Sigmoid colon (tissue), 6 donors: ENCODE measurements at regions not wholly inside any gene's neighbourhood (a gene's known extent, or its start where the extent isn't known, plus 50 kb on each side); places are given as distances from the start of the nearest gene placed in this dataset.
"Not testable (repeated sequence)": the region's sequence is repeated elsewhere in the genome, so short reads cannot be mapped to it uniquely, and the experiment has no call there.

Experiments used
- DNase-seq: peaks from one replicate; pipeline ENCODE4 v3.0.0-alpha.2; 2019
- H3K27ac ChIP-seq, 4 donors: fragments of 200-600 bp; sonication (generic); one replicate each; pipeline ENCODE4 v1.5.1; 2016 to 2019; ENCODE audit warnings: mild to moderate bottlenecking in 1 of 4
- H3K27me3 ChIP-seq, 3 donors: fragments of 200-600 bp; sonication (generic); one replicate each; pipeline ENCODE4 v1.5.1; 2019; ENCODE audit warnings: mild to moderate bottlenecking in 1 of 3
- H3K36me3 ChIP-seq, 4 donors: fragments of 200-600 bp; sonication (generic); one replicate each; pipeline ENCODE4 v1.5.1; 2016 to 2019
- H3K4me1 ChIP-seq, 4 donors: fragments of 200-600 bp; sonication (generic); one replicate each; pipeline ENCODE4 v1.5.1; 2017 to 2019
- H3K4me3 ChIP-seq, 4 donors: fragments of 200-600 bp; sonication (generic); one replicate each; pipeline ENCODE4 v1.5.1; 2017 to 2019; ENCODE audit warnings: mild to moderate bottlenecking in 2 of 4, moderate library complexity in 1 of 4
- H3K9me3 ChIP-seq, 4 donors: fragments of 200-600 bp in 3 of 4; sonication (generic) in 3 of 4; one replicate each; pipeline versions ENCODE4 v1.5.1 to v1.6.1; 2013 to 2019
- CTCF ChIP-seq, 4 experiments: fragments of 450-650 bp in 3 of 4; fragments of 200-600 bp in 1 of 4; IDR thresholded peaks; one replicate each; pipeline ENCODE4 v1.5.1; 2016 to 2019; ENCODE audit warnings: antibody characterized with exemption in 4 of 4, mild to moderate bottlenecking in 3 of 4, moderate library complexity in 2 of 4
- EP300 ChIP-seq, 4 donors: sonication (generic); formaldehyde crosslinking; IDR thresholded peaks; one replicate each; pipeline ENCODE4 v1.6.1; 2017; ENCODE audit warnings: antibody characterized with exemption in 4 of 4
- POLR2A ChIP-seq, 2 donors: fragments of 450-650 bp; IDR thresholded peaks; one replicate each; pipeline ENCODE4 v1.6.1; 2016; ENCODE audit warnings: antibody characterized with exemption in 2 of 2, mild to moderate bottlenecking in 2 of 2, moderate library complexity in 2 of 2
- POLR2AphosphoS5 ChIP-seq, 4 donors: sonication (generic); formaldehyde crosslinking; IDR thresholded peaks; one replicate each; pipeline ENCODE4 v1.6.1; 2017; ENCODE audit warnings: antibody characterized with exemption in 4 of 4
- whole genome bisulfite sequencing, 2 donors: extraction: QIAGEN DNeasy Blood & Tissue Kit; methylation state at CpG; one replicate each; pipeline ENCODE4 v1.1.7; 2013; 5-methylcytosine and 5-hydroxymethylcytosine counted together
- intact Hi-C: fragments of 100-400 bp; cut with DNase I; formaldehyde crosslinking; loops from one replicate; pipeline ENCODE4 v1.15.1; 2023
- donor health status: healthy with polysubstance abuse.
- donor health status: healthy.

- TF ChIP-seq EP300 (IDR thresholded peaks at IDR 0.05) (no peak), POLR2AphosphoS5 (IDR thresholded peaks at IDR 0.05) (no peak)
- Histone ChIP-seq H3K36me3 (no peaks in the 10 kb centered on the region), H3K9me3 (no peaks in the 10 kb centered on the region), H3K27me3 (no peaks in the 10 kb centered on the region), H3K4me1 (no peaks in the 10 kb centered on the region), H3K27ac (no peak overlapping the region), H3K4me3 (no peak overlapping the region)
- intact Hi-C loops: no loop called here
- DNase-seq: no peak
Measured at GRCh38 chr4:104577405-104577804, 82.7 kb upstream of the CXXC4 start.

GRCh38 chr4:104581476-104581875 lies 86.8 kb upstream of the CXXC4 start:
- H3K36me3 ChIP-seq, H3K27ac ChIP-seq, H3K9me3 ChIP-seq, H3K4me1 ChIP-seq, H3K4me3 ChIP-seq, DNase-seq, intact Hi-C loops, H3K27me3 ChIP-seq: not testable (repeated sequence)
- WGBS, 2 donors: 96 to 97% methylated on average over 10 of the region's 16 CpGs

GRCh38 chr4:104582056-104582455 lies 87.4 kb upstream of the CXXC4 start:
- H3K27me3 ChIP-seq, DNase-seq, intact Hi-C loops, H3K27ac ChIP-seq, H3K4me1 ChIP-seq, H3K36me3 ChIP-seq, H3K9me3 ChIP-seq, H3K4me3 ChIP-seq: not testable (repeated sequence)
- 93 to 94% methylated on average over 27 of the region's 27 CpGs for WGBS, 2 donors

- DNase-seq: no peak
- Histone ChIP-seq H3K27ac (no peak overlapping the region), H3K4me1 (peaks cover 0 to 25% (median 19%) of the 10 kb centered on the region in 4 donors), H3K9me3 (no peaks in the 10 kb centered on the region), H3K36me3 (no peaks in the 10 kb centered on the region), H3K27me3 (no peaks in the 10 kb centered on the region), H3K4me3 (no peak overlapping the region)
- TF ChIP-seq POLR2A (IDR thresholded peaks at IDR 0.05) (no peak), POLR2AphosphoS5 (IDR thresholded peaks at IDR 0.05) (no peak), EP300 (IDR thresholded peaks at IDR 0.05) (no peak), CTCF (IDR thresholded peaks at IDR 0.05) (no peak)
- 71 to 85% methylated on average over 1 of the region's 1 CpG for WGBS, 2 donors
- intact Hi-C loops: no loop called here
Measured at GRCh38 chr4:104589264-104589868, 94.7 kb upstream of the CXXC4 start.

GRCh38 chr4:104591510-104591911 lies 96.8 kb upstream of the CXXC4 start:
- peak overlapping the region in 1 of 4 donors; percentile 13 for H3K4me3 ChIP-seq
- 45 to 69% methylated on average over 2 of the region's 2 CpGs for WGBS, 2 donors
- no peak for TF ChIP-seq EP300 (IDR thresholded peaks at IDR 0.05)
- TF ChIP-seq POLR2AphosphoS5 (IDR thresholded peaks at IDR 0.05): no peak
- TF ChIP-seq POLR2A (IDR thresholded peaks at IDR 0.05): no peak
- TF ChIP-seq CTCF (IDR thresholded peaks at IDR 0.05): no peak
- intact Hi-C loops: loop anchor here (5.0 kb wide), 1 partner anchor 99 kb away; the partner anchor contains the start of gene CXXC4
- H3K27me3 ChIP-seq: no peaks in the 10 kb centered on the region
- H3K36me3 ChIP-seq: no peaks in the 10 kb centered on the region
- peak; percentile 69 for DNase-seq
- H3K4me1 ChIP-seq: peaks cover 0 to 31% (median 19%) of the 10 kb centered on the region in 4 donors
- H3K27ac ChIP-seq: peak overlapping the region in 2 of 4 donors; percentile 60 to 65
- no peaks in the 10 kb centered on the region for H3K9me3 ChIP-seq

GRCh38 chr4:104592183-104592582 lies 97.5 kb upstream of the CXXC4 start:
- H3K27me3 ChIP-seq: no peaks in the 10 kb centered on the region
- no peak for TF ChIP-seq CTCF (IDR thresholded peaks at IDR 0.05)
- no peak for TF ChIP-seq POLR2AphosphoS5 (IDR thresholded peaks at IDR 0.05)
- no peak for TF ChIP-seq EP300 (IDR thresholded peaks at IDR 0.05)
- TF ChIP-seq POLR2A (IDR thresholded peaks at IDR 0.05): no peak
- 69 to 80% methylated on average over 2 of the region's 2 CpGs for WGBS, 2 donors
- no peaks in the 10 kb centered on the region for H3K36me3 ChIP-seq
- no peak for DNase-seq
- peak overlapping the region in 3 of 4 donors; percentile 24 to 65 (median 60) for H3K27ac ChIP-seq
- no peaks in the 10 kb centered on the region for H3K9me3 ChIP-seq
- H3K4me3 ChIP-seq: no peak overlapping the region
- intact Hi-C loops: loop anchor here (5.0 kb wide), 1 partner anchor 100 kb away; the partner anchor contains the start of gene CXXC4
- peaks cover 0 to 31% (median 19%) of the 10 kb centered on the region in 4 donors for H3K4me1 ChIP-seq
